HUDEP-2 (cell line): ENCODE measurements at regions not wholly inside any gene's neighbourhood (a gene's known extent, or its start where the extent isn't known, plus 50 kb on each side); places are given as distances from the start of the nearest gene placed in this dataset.
"Not testable (repeated sequence)": the region's sequence is repeated elsewhere in the genome, so short reads cannot be mapped to it uniquely, and the experiment has no call there.

Experiments used
- DNase-seq, 76 experiments: peaks; one replicate each; lab custom pipeline; 2025; ENCODE audit not compliant: unreplicated experiment in 76 of 76; lab: John Stamatoyannopoulos, UW

GRCh38 chr16:26493751-26494150 is 573.0 kb upstream of the C16orf82 start:
- no peak for DNase-seq

- DNase-seq, result no peak
These were observed 568.8 kb upstream of the C16orf82 start for GRCh38 chr16:26497896-26498295.

- DNase-seq, result no peak
These were observed 566.4 kb upstream of the C16orf82 start for GRCh38 chr16:26500326-26500725.

GRCh38 chr16:26505496-26505895 is 561.2 kb upstream of the C16orf82 start:
- no peak for DNase-seq

- not testable (repeated sequence) for DNase-seq
These were observed 557.8 kb upstream of the C16orf82 start for GRCh38 chr16:26508946-26509345.

GRCh38 chr16:26510924-26511323 is 555.8 kb upstream of the C16orf82 start:
- no peak for DNase-seq

GRCh38 chr16:26511463-26511862 is 555.3 kb upstream of the C16orf82 start:
- no peak for DNase-seq

GRCh38 chr16:26521626-26522025 is 545.1 kb upstream of the C16orf82 start:
- no peak for DNase-seq

GRCh38 chr16:26524281-26524680 is 542.4 kb upstream of the C16orf82 start:
- no peak for DNase-seq

- no peak for DNase-seq
These were observed 541.9 kb upstream of the C16orf82 start for GRCh38 chr16:26524846-26525245.

- no peak for DNase-seq
These were observed 540.9 kb upstream of the C16orf82 start for GRCh38 chr16:26525856-26526255.

- no peak for DNase-seq
These were observed 540.1 kb upstream of the C16orf82 start for GRCh38 chr16:26526633-26527032.

GRCh38 chr16:26530584-26531289 is 536.0 kb upstream of the C16orf82 start:
- peak in 1 of 76 experiments; percentile 0 for DNase-seq

- DNase-seq, result no peak
These were observed 535.4 kb upstream of the C16orf82 start for GRCh38 chr16:26531290-26531730.

GRCh38 chr16:26532456-26532855 is 534.3 kb upstream of the C16orf82 start:
- DNase-seq, result no peak

- no peak for DNase-seq
These were observed 524.5 kb upstream of the C16orf82 start for GRCh38 chr16:26542198-26542597.

- DNase-seq, result no peak
These were observed 520.2 kb upstream of the C16orf82 start for GRCh38 chr16:26546573-26546972.

- DNase-seq, result no peak
These were observed 519.0 kb upstream of the C16orf82 start for GRCh38 chr16:26547681-26548080.

GRCh38 chr16:26550111-26550610 is 516.6 kb upstream of the C16orf82 start:
- no peak for DNase-seq

- no peak for DNase-seq
These were observed 512.7 kb upstream of the C16orf82 start for GRCh38 chr16:26554030-26554429.

- DNase-seq, result no peak
These were observed 505.4 kb upstream of the C16orf82 start for GRCh38 chr16:26561303-26561702.

- no peak for DNase-seq
These were observed 503.7 kb upstream of the C16orf82 start for GRCh38 chr16:26563018-26563417.

GRCh38 chr16:26567356-26567755 is 499.4 kb upstream of the C16orf82 start:
- no peak for DNase-seq
